ENCODE measurements at regions not wholly inside any gene's neighbourhood (a gene's known extent, or its start where the extent isn't known, plus 50 kb on each side); places are given as distances from the start of the nearest gene placed in this dataset.

DNA sequence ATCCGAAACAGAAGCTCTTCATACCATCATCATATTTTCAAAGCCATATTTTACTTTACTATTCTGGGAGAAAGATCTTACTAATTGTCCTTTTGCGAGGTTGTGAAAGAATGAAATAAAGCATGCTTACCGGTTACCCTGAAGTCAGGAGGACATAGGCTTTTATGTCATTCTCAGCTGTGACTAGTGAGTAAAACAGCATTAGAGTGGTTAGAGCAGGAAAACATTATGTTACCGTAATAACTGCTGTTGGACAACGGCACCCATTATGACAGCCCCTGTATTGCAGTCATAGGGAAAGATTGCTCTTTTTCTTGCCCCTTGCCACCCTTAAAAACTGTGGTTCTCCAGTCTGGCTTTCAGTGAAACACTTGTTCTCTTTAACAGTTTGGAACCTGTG lies 1035.7 kb downstream of the ZPLD1 start:
- ChIA-PET CTCF (no interaction called here), POLR2A (ENCODE audit: low non-redundant PET) (no interaction called here)
- DNase-seq (ENCODE audit: low spot score): no peak
- H3K27ac ChIP-seq: no peak overlapping the region
- TF ChIP-seq, protein P1, sequence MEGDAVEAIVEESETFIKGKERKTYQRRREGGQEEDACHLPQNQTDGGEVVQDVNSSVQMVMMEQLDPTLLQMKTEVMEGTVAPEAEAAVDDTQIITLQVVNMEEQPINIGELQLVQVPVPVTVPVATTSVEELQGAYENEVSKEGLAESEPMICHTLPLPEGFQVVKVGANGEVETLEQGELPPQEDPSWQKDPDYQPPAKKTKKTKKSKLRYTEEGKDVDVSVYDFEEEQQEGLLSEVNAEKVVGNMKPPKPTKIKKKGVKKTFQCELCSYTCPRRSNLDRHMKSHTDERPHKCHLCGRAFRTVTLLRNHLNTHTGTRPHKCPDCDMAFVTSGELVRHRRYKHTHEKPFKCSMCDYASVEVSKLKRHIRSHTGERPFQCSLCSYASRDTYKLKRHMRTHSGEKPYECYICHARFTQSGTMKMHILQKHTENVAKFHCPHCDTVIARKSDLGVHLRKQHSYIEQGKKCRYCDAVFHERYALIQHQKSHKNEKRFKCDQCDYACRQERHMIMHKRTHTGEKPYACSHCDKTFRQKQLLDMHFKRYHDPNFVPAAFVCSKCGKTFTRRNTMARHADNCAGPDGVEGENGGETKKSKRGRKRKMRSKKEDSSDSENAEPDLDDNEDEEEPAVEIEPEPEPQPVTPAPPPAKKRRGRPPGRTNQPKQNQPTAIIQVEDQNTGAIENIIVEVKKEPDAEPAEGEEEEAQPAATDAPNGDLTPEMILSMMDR (conservative IDR thresholded peaks at IDR 0.05; ENCODE audit: low read depth): no peak

- H3K27ac ChIP-seq: no peak overlapping the region
- TF ChIP-seq, protein P1 (conservative IDR thresholded peaks at IDR 0.05; ENCODE audit: low read depth): no peak
- ChIA-PET POLR2A (ENCODE audit: low non-redundant PET) (no interaction called here), CTCF (interaction anchor here (0.6 kb wide), 1 partner anchor 1018 kb away, joined by 7 read pairs; no protein-coding TSS in a partner anchor)
- no peak for DNase-seq (ENCODE audit: low spot score)
These were observed 1059.2 kb downstream of the ZPLD1 start for GRCh38 chr3:103494011-103494410.

DNA sequence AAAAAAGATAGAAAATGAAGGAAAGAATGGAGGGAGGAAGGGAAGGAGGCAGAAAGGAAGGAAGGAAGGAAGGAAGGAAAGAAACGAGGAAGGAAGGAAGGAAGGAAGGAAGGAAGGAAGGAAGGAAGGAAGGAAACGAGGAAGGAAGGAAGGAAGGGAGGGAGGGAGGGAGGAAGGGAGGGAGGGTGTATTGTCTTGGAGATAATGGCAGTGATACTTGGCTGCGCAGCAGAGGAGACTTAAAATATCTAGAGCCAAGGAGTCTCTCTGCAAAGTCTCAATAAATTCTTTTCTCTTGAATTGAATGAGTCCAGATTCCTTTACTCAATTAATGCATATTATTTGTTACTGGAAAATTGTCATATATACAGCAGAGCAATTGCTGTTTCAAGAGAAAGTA lies 1059.7 kb downstream of the ZPLD1 start:
- no peak for DNase-seq (ENCODE audit: low spot score)
- TF ChIP-seq, protein P1 (conservative IDR thresholded peaks at IDR 0.05; ENCODE audit: low read depth): no peak
- ChIA-PET POLR2A (ENCODE audit: low non-redundant PET) (no interaction called here), CTCF (interaction anchor here (0.6 kb wide), 1 partner anchor 1019 kb away, joined by 7 read pairs; no protein-coding TSS in a partner anchor)
- no peak overlapping the region for H3K27ac ChIP-seq

DNA sequence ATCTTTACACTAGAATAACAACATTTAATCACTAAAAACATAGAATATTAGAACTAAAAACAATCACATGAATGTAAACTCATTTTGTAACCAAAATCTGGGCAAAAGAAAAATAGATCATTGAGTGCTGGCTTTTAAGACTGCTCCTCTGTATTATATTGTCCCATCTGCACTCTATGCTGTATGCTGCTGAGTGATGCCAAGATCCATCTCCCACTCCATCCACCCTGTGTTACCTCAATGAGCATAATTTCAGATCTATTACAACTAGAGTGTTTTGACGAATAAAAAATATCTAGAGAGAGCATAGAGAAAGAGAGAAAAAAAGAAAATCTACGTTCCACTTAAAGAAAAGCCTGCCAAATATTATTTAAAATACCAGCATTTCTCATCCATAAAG lies 1060.4 kb downstream of the ZPLD1 start:
- no peak for DNase-seq (ENCODE audit: low spot score)
- TF ChIP-seq, protein P1 (conservative IDR thresholded peaks at IDR 0.05; ENCODE audit: low read depth): no peak
- CTCF ChIA-PET: no interaction called here
- no peak overlapping the region for H3K27ac ChIP-seq
- POLR2A ChIA-PET (ENCODE audit: low non-redundant PET): no interaction called here

DNA sequence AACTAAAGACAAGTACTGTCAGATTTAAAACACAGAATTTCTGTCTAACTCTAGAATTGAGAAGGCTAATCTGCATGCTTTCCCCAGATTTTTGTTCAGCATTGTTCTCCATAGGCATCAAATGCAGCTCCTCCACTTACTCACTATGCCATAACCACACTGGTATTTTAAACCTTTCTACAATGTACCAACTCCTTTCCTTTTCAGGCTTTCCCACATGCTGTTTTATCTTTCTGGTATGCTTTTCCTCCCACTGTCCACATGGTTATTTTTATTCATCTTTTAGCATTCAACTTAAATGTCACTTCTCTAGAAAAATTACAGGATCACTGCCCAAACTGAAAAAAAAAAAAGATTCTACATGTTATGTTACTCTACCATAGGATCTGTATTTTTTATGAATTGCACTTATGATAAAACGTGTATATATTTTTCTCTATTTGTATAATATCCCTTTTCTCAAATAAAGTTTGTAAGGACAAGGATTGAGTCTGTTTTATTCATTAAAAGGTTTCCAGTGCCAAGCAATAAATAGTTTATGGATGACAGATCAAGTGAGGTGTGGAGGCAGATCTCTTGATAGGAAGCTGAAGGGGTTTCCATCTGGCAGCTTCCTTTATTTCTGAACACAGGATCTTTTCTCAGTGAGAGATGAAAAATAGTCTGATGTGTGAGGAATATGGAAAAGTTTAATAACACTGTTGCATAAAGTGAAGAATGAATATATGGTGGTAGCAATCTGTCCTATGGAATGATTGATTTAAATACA lies 1064.5 kb downstream of the ZPLD1 start:
- ChIA-PET POLR2A (ENCODE audit: low non-redundant PET) (no interaction called here), CTCF (no interaction called here)
- H3K27ac ChIP-seq: no peak overlapping the region
- TF ChIP-seq, protein P1 (conservative IDR thresholded peaks at IDR 0.05; ENCODE audit: low read depth): no peak
- no peak for DNase-seq (ENCODE audit: low spot score)

- ChIA-PET POLR2A (ENCODE audit: low non-redundant PET) (no interaction called here), CTCF (no interaction called here)
- DNase-seq (ENCODE audit: low spot score): no peak
- TF ChIP-seq, protein P1 (conservative IDR thresholded peaks at IDR 0.05; ENCODE audit: low read depth): no peak
- no peak overlapping the region for H3K27ac ChIP-seq
These were observed 1065.2 kb downstream of the ZPLD1 start for GRCh38 chr3:103499967-103500366.
